ENCODE measurements at regions not wholly inside any gene's neighbourhood (a gene's known extent, or its start where the extent isn't known, plus 50 kb on each side); places are given as distances from the start of the nearest gene placed in this dataset.

- Histone ChIP-seq H3K27ac (no peak overlapping the region), H3K9me3 (peaks cover 0 to 3% (median 0%) of the 10 kb centered on the region in 4 donors), H3K4me3 (no peak overlapping the region), H3K27me3 (no peaks in the 10 kb centered on the region), H3K36me3 (no peaks in the 10 kb centered on the region), H3K4me1 (no peaks in the 10 kb centered on the region)
- TF ChIP-seq POLR2A (IDR thresholded peaks at IDR 0.05) (no peak), CTCF (IDR thresholded peaks at IDR 0.05) (no peak), EP300 (IDR thresholded peaks at IDR 0.05) (no peak), POLR2AphosphoS5 (IDR thresholded peaks at IDR 0.05) (no peak)
- DNase-seq = no peak
- 69 to 83% methylated on average over 5 of the region's 5 CpGs for WGBS, 2 donors
- intact Hi-C loops (cut with DNase I) = no loop called here
These were observed 52.6 kb upstream of the ARX start for GRCh38 chrX:25068340-25068739.

DNA sequence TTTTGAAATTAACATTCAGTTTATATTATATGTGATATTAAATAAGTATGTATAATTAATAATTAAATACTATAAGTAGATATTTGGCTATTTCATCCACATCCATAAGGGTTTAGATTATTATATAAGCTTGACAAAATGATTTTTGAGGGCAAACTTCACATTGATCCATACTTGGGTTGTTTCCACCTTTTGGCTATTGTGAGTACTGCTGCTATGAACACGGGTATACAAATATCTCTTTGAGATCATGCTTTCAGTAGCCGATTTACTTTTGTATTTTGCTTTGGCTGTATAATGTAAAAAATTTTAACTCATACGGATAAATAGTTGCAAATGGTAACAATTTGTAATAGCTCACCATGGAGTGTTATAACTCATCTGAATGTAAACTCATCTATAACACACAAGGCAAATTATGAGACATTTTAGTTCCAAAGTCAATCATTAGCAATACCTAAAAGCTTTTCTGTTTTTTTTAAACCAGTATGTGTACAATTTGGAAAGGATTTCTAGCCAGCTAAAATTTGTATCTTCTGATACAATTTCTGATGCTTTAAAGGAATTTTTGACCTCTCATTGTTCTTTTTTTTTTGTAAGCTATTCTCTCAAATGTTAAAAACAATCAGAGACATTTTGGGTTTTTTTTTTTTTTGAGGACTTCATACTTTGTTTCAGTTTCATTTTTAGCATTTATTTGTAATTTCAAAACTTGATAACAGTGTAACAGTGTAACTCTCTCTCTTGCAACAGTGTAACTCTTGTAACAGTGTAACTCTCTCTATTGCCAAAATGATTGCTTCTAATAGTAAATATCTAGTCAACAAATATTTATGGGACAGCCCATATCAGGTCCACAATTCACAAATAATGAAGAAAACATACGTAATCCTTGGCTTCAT, 51.8 kb upstream of the ARX start:
- WGBS, 2 donors = 69 to 70% methylated on average over 4 of the region's 4 CpGs
- DNase-seq = no peak
- Histone ChIP-seq H3K4me3 (no peak overlapping the region), H3K9me3 (peaks cover 0 to 3% (median 0%) of the 10 kb centered on the region in 4 donors), H3K4me1 (no peaks in the 10 kb centered on the region), H3K27ac (no peak overlapping the region), H3K36me3 (no peaks in the 10 kb centered on the region), H3K27me3 (no peaks in the 10 kb centered on the region)
- TF ChIP-seq POLR2A (IDR thresholded peaks at IDR 0.05) = no peak
- no peak for TF ChIP-seq CTCF (IDR thresholded peaks at IDR 0.05)
- no peak for TF ChIP-seq EP300 (IDR thresholded peaks at IDR 0.05)
- TF ChIP-seq POLR2AphosphoS5 (IDR thresholded peaks at IDR 0.05) = no peak
- intact Hi-C loops (cut with DNase I) = no loop called here

GRCh38 chrX:25066131-25066530, 50.4 kb upstream of the ARX start:
- TF ChIP-seq CTCF (IDR thresholded peaks at IDR 0.05) = no peak
- TF ChIP-seq EP300 (IDR thresholded peaks at IDR 0.05) = no peak
- TF ChIP-seq POLR2A (IDR thresholded peaks at IDR 0.05) = no peak
- TF ChIP-seq POLR2AphosphoS5 (IDR thresholded peaks at IDR 0.05) = no peak
- WGBS, 2 donors = 67 to 92% methylated on average over 3 of the region's 3 CpGs
- Histone ChIP-seq H3K27ac (no peak overlapping the region), H3K36me3 (no peaks in the 10 kb centered on the region), H3K9me3 (peaks cover 0 to 3% (median 0%) of the 10 kb centered on the region in 4 donors), H3K4me1 (no peaks in the 10 kb centered on the region), H3K4me3 (no peak overlapping the region), H3K27me3 (no peaks in the 10 kb centered on the region)
- DNase-seq = no peak
- intact Hi-C loops (cut with DNase I) = no loop called here
